ENCODE measurements at regions not wholly inside any gene's neighbourhood (a gene's known extent, or its start where the extent isn't known, plus 50 kb on each side); places are given as distances from the start of the nearest gene placed in this dataset.

DNA sequence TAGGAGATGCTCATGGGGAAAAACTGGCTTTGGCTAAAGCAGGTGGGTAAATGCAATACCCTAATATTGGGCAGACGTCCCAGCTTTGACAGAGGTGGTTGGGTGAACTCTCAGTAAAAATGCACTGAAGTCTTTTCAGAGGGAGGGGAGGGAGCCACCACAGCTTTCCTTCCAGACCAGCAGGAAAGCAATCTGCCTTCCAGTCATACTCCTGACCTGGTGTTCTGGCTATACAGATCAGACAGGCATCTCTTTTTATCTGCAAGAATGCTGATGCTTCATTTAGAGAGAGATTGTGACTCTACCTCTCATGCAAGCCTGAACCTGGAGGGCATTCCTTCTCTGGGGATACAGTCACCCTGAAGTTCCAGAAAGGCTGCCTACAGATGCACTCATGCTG is 52.6 kb upstream of the ICA1 start:
- H3K27me3 Mint-ChIP-seq (ENCODE audit: unreplicated experiment): peaks cover 46% of the 10 kb centered on the region
- CTCF ChIA-PET: interaction anchor here (1.3 kb wide), 1 partner anchor 46 kb away, joined by 3 read pairs; no protein-coding TSS in a partner anchor
- intact Hi-C loops (cut with micrococcal nuclease; ENCODE audit: unreplicated experiment): loop anchor here (5.0 kb wide), 1 partner anchor 53 kb away; no protein-coding TSS in a partner anchor
- H3K36me3 Mint-ChIP-seq (ENCODE audit: insufficient read depth, unreplicated experiment): no peaks in the 10 kb centered on the region
- H3K4me1 Mint-ChIP-seq (ENCODE audit: low read depth, unreplicated experiment): no peaks in the 10 kb centered on the region
- H3K9me3 Mint-ChIP-seq (ENCODE audit: low read depth, unreplicated experiment): no peaks in the 10 kb centered on the region
- DNase-seq: no peak
- no TSS peak for BruUV-seq (replicated peaks)
- no peak overlapping the region for H3K4me3 Mint-ChIP-seq (ENCODE audit: low read depth, unreplicated experiment)
- TF ChIP-seq, protein P1, sequence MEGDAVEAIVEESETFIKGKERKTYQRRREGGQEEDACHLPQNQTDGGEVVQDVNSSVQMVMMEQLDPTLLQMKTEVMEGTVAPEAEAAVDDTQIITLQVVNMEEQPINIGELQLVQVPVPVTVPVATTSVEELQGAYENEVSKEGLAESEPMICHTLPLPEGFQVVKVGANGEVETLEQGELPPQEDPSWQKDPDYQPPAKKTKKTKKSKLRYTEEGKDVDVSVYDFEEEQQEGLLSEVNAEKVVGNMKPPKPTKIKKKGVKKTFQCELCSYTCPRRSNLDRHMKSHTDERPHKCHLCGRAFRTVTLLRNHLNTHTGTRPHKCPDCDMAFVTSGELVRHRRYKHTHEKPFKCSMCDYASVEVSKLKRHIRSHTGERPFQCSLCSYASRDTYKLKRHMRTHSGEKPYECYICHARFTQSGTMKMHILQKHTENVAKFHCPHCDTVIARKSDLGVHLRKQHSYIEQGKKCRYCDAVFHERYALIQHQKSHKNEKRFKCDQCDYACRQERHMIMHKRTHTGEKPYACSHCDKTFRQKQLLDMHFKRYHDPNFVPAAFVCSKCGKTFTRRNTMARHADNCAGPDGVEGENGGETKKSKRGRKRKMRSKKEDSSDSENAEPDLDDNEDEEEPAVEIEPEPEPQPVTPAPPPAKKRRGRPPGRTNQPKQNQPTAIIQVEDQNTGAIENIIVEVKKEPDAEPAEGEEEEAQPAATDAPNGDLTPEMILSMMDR (IDR thresholded peaks at IDR 0.05; ENCODE audit: unreplicated experiment): no peak
- no peak overlapping the region for H3K27ac Mint-ChIP-seq (ENCODE audit: unreplicated experiment)

DNA sequence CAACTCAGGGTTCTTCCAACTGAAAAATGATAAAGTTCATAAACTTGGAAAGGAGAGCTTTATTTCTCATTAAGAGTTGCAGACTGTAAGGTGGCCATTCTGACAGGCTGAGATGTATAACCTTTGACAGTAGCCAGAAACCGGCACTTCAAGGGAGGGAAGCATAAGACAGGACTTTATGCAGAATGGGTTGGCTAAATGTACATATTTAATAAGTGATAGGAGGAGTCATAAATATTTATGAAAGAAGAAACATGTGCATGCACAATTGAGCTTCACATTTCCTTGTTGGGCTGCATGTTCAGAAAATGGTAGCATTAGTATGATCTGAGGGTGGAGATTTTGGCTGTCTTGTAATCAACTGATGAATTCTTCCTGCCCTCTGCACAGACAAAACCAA is 57.1 kb upstream of the ICA1 start:
- BruUV-seq (replicated peaks): no TSS peak
- intact Hi-C loops (cut with micrococcal nuclease; ENCODE audit: unreplicated experiment): no loop called here
- no peaks in the 10 kb centered on the region for H3K4me1 Mint-ChIP-seq (ENCODE audit: low read depth, unreplicated experiment)
- no peaks in the 10 kb centered on the region for H3K9me3 Mint-ChIP-seq (ENCODE audit: low read depth, unreplicated experiment)
- TF ChIP-seq, protein P1 (IDR thresholded peaks at IDR 0.05; ENCODE audit: unreplicated experiment): no peak
- no peak for DNase-seq
- H3K36me3 Mint-ChIP-seq (ENCODE audit: insufficient read depth, unreplicated experiment): no peaks in the 10 kb centered on the region
- no peak overlapping the region for H3K27ac Mint-ChIP-seq (ENCODE audit: unreplicated experiment)
- H3K4me3 Mint-ChIP-seq (ENCODE audit: low read depth, unreplicated experiment): no peak overlapping the region
- CTCF ChIA-PET: no interaction called here
- H3K27me3 Mint-ChIP-seq (ENCODE audit: unreplicated experiment): peaks cover 30% of the 10 kb centered on the region

DNA sequence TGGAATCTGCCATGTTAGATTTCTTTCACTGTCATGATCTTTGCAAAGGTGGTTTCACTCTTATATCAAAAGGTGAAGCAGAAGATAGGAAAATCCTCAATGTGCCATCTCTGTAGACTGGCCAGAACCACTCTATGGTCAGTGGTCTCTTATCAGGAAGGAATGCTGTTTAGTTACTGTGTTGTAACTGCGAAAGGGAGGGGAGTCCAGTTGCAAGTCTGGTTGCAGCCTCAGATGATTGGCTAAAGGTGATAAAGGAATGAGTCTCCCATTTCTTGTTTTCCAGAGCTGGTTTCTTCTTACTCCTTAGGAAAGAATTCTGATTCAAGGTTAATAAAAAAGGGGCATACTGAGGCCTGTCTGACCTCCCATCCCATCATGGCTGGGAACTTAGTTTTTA is 58.2 kb upstream of the ICA1 start:
- no peaks in the 10 kb centered on the region for H3K9me3 Mint-ChIP-seq (ENCODE audit: low read depth, unreplicated experiment)
- intact Hi-C loops (cut with micrococcal nuclease; ENCODE audit: unreplicated experiment): no loop called here
- CTCF ChIA-PET: no interaction called here
- DNase-seq: no peak
- no TSS peak for BruUV-seq (replicated peaks)
- H3K27me3 Mint-ChIP-seq (ENCODE audit: unreplicated experiment): peaks cover 29% of the 10 kb centered on the region
- H3K36me3 Mint-ChIP-seq (ENCODE audit: insufficient read depth, unreplicated experiment): no peaks in the 10 kb centered on the region
- TF ChIP-seq, protein P1 (IDR thresholded peaks at IDR 0.05; ENCODE audit: unreplicated experiment): no peak
- H3K4me1 Mint-ChIP-seq (ENCODE audit: low read depth, unreplicated experiment): no peaks in the 10 kb centered on the region
- H3K4me3 Mint-ChIP-seq (ENCODE audit: low read depth, unreplicated experiment): no peak overlapping the region
- H3K27ac Mint-ChIP-seq (ENCODE audit: unreplicated experiment): no peak overlapping the region

DNA sequence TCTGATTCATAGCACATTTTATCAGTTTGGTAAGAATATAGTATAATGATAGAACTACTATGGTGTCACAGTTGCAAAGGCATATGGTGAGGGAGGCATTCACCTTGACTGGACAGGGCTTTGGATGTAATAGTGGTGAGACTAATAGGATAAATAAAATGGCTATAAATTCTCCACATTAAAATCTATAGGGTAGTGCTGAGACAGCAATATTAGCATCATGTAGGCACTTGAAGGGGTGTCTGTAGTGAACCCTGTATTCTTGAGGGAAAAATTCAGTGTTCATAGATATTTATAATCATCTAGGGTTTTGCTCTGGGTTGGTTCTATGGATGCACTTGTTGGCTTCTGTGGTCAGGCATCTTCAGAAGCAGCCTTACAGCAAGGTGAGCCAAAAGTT is 59.3 kb upstream of the ICA1 start:
- no peaks in the 10 kb centered on the region for H3K9me3 Mint-ChIP-seq (ENCODE audit: low read depth, unreplicated experiment)
- H3K4me1 Mint-ChIP-seq (ENCODE audit: low read depth, unreplicated experiment): no peaks in the 10 kb centered on the region
- H3K36me3 Mint-ChIP-seq (ENCODE audit: insufficient read depth, unreplicated experiment): no peaks in the 10 kb centered on the region
- no peak overlapping the region for H3K27ac Mint-ChIP-seq (ENCODE audit: unreplicated experiment)
- no peak overlapping the region for H3K4me3 Mint-ChIP-seq (ENCODE audit: low read depth, unreplicated experiment)
- TF ChIP-seq, protein P1 (IDR thresholded peaks at IDR 0.05; ENCODE audit: unreplicated experiment): no peak
- BruUV-seq (replicated peaks): no TSS peak
- CTCF ChIA-PET: no interaction called here
- no peak for DNase-seq
- H3K27me3 Mint-ChIP-seq (ENCODE audit: unreplicated experiment): peaks cover 18% of the 10 kb centered on the region
- intact Hi-C loops (cut with micrococcal nuclease; ENCODE audit: unreplicated experiment): no loop called here

Measured in Calu3 (cell line).